ENCODE measurements at regions not wholly inside any gene's neighbourhood (a gene's known extent, or its start where the extent isn't known, plus 50 kb on each side); places are given as distances from the start of the nearest gene placed in this dataset.

GRCh38 chr5:3372289-3372688, 223.3 kb upstream of the IRX1 start:
- H3K36me3 ChIP-seq, result no peaks in the 10 kb centered on the region
- peaks cover 13% of the 10 kb centered on the region for H3K9me3 ChIP-seq
- no peak overlapping the region for H3K4me3 ChIP-seq
- H3K27me3 ChIP-seq (replicated peaks; ENCODE audit: insufficient read depth), result no peaks in the 10 kb centered on the region
- no peak for DNase-seq (ENCODE audit: low spot score)
- no peak for ATAC-seq (ENCODE audit: insufficient number of reproducible peaks, low FRiP score, low read depth)
- H3K4me1 ChIP-seq (ENCODE audit: control insufficient read depth in 1 of 2, low read depth in 2 of 2), result no peaks in the 10 kb centered on the region
- no peak for TF ChIP-seq CTCF (IDR thresholded peaks at IDR 0.05)
- H3K27ac ChIP-seq, result no peak overlapping the region

GRCh38 chr5:3365501-3366215, 230.0 kb upstream of the IRX1 start:
- ATAC-seq (ENCODE audit: insufficient number of reproducible peaks, low FRiP score, low read depth) (no peak), DNase-seq (ENCODE audit: low spot score) (no peak)
- H3K4me3 ChIP-seq, result no peak overlapping the region
- H3K27ac ChIP-seq, result no peak overlapping the region
- TF ChIP-seq CTCF (IDR thresholded peaks at IDR 0.05), result no peak
- no peaks in the 10 kb centered on the region for H3K36me3 ChIP-seq
- no peaks in the 10 kb centered on the region for H3K4me1 ChIP-seq (ENCODE audit: control insufficient read depth in 1 of 2, low read depth in 2 of 2)
- H3K27me3 ChIP-seq (replicated peaks; ENCODE audit: insufficient read depth), result no peaks in the 10 kb centered on the region
- H3K9me3 ChIP-seq, result no peaks in the 10 kb centered on the region

- no peak for TF ChIP-seq CTCF (IDR thresholded peaks at IDR 0.05)
- ATAC-seq (ENCODE audit: insufficient number of reproducible peaks, low FRiP score, low read depth), result no peak
These were observed 230.7 kb upstream of the IRX1 start for GRCh38 chr5:3364941-3365340.

GRCh38 chr5:3364433-3364832, 231.2 kb upstream of the IRX1 start:
- no peaks in the 10 kb centered on the region for H3K9me3 ChIP-seq
- H3K4me1 ChIP-seq (ENCODE audit: control insufficient read depth in 1 of 2, low read depth in 2 of 2), result no peaks in the 10 kb centered on the region
- no peak for TF ChIP-seq CTCF (IDR thresholded peaks at IDR 0.05)
- ATAC-seq (ENCODE audit: insufficient number of reproducible peaks, low FRiP score, low read depth) (no peak), DNase-seq (ENCODE audit: low spot score) (no peak)
- no peaks in the 10 kb centered on the region for H3K27me3 ChIP-seq (replicated peaks; ENCODE audit: insufficient read depth)
- no peaks in the 10 kb centered on the region for H3K36me3 ChIP-seq
- H3K4me3 ChIP-seq, result no peak overlapping the region
- no peak overlapping the region for H3K27ac ChIP-seq

More at GRCh38 chr5:3364941-3365340, 230.7 kb upstream of the IRX1 start:
- Histone ChIP-seq H3K27me3 (replicated peaks; ENCODE audit: insufficient read depth) (no peaks in the 10 kb centered on the region), H3K9me3 (no peaks in the 10 kb centered on the region), H3K4me1 (ENCODE audit: control insufficient read depth in 1 of 2, low read depth in 2 of 2) (no peaks in the 10 kb centered on the region), H3K27ac (no peak overlapping the region), H3K36me3 (no peaks in the 10 kb centered on the region), H3K4me3 (no peak overlapping the region)
- DNase-seq (ENCODE audit: low spot score), result no peak

- Histone ChIP-seq H3K27ac (no peak overlapping the region), H3K27me3 (replicated peaks; ENCODE audit: insufficient read depth) (no peaks in the 10 kb centered on the region), H3K36me3 (no peaks in the 10 kb centered on the region), H3K4me1 (ENCODE audit: control insufficient read depth in 1 of 2, low read depth in 2 of 2) (no peaks in the 10 kb centered on the region), H3K9me3 (no peaks in the 10 kb centered on the region), H3K4me3 (no peak overlapping the region)
- DNase-seq (ENCODE audit: low spot score), result no peak
- no peak for ATAC-seq (ENCODE audit: insufficient number of reproducible peaks, low FRiP score, low read depth)
- no peak for TF ChIP-seq CTCF (IDR thresholded peaks at IDR 0.05)
These were observed 233.1 kb upstream of the IRX1 start for GRCh38 chr5:3362606-3362910.
